Bronchial epithelial cell (primary cell): ENCODE measurements at regions not wholly inside any gene's neighbourhood (a gene's known extent, or its start where the extent isn't known, plus 50 kb on each side); places are given as distances from the start of the nearest gene placed in this dataset.

Experiments
- DNase-seq: peaks from one replicate; pipeline ENCODE4 v3.0.0-alpha.2; 2010; ENCODE audit warnings: low read depth
- FAIRE-seq: peaks from 2 replicates; lab custom pipeline; 2011; peaks lifted over from hg19 to GRCh38; lab: Jason Lieb, UNC
- H3K27me3 ChIP-seq: 2 replicates; pipeline ENCODE4 v1.5.1; 2011; ENCODE audit warnings: low read length; ENCODE audit not compliant: control insufficient read depth, insufficient read depth
- H3K36me3 ChIP-seq: 2 replicates; pipeline ENCODE4 v1.5.1; 2011; ENCODE audit warnings: low read length; ENCODE audit not compliant: control insufficient read depth, insufficient read depth
- H3K4me3 ChIP-seq: 2 replicates; pipeline ENCODE4 v1.5.1; 2011; ENCODE audit warnings: mild to moderate bottlenecking, low read depth, low read length, control low read depth
- CTCF ChIP-seq: IDR thresholded peaks from 2 replicates; pipeline ENCODE4 v1.5.1; 2011; ENCODE audit warnings: mild to moderate bottlenecking, moderate library complexity, low read length, control low read depth, inconsistent platforms; ENCODE audit not compliant: insufficient read depth, severe bottlenecking

- no peak for DNase-seq
- Histone ChIP-seq H3K4me3 (no peak overlapping the region), H3K36me3 (no peaks in the 10 kb centered on the region), H3K27me3 (no peaks in the 10 kb centered on the region)
- FAIRE-seq, result no peak
- TF ChIP-seq CTCF, result no peak
These were observed 396.6 kb upstream of the ZNF608 start for GRCh38 chr5:125143011-125143410.

- FAIRE-seq, result no peak
These were observed 401.6 kb upstream of the ZNF608 start for GRCh38 chr5:125148076-125148475.

GRCh38 chr5:125148706-125149105 is 402.3 kb upstream of the ZNF608 start:
- no peaks in the 10 kb centered on the region for H3K27me3 ChIP-seq
- no peaks in the 10 kb centered on the region for H3K36me3 ChIP-seq
- no peak for TF ChIP-seq CTCF
- FAIRE-seq (no peak), DNase-seq (no peak)
- H3K4me3 ChIP-seq, result no peak overlapping the region

More at GRCh38 chr5:125148076-125148475, 401.6 kb upstream of the ZNF608 start:
- DNase-seq, result no peak
- Histone ChIP-seq H3K4me3 (no peak overlapping the region), H3K27me3 (no peaks in the 10 kb centered on the region), H3K36me3 (no peaks in the 10 kb centered on the region)
- TF ChIP-seq CTCF, result no peak

- no peak for FAIRE-seq
- Histone ChIP-seq H3K27me3 (no peaks in the 10 kb centered on the region), H3K36me3 (no peaks in the 10 kb centered on the region), H3K4me3 (no peak overlapping the region)
- no peak for TF ChIP-seq CTCF
- no peak for DNase-seq
These were observed 402.7 kb upstream of the ZNF608 start for GRCh38 chr5:125149110-125149509.

GRCh38 chr5:125149527-125149926 is 403.1 kb upstream of the ZNF608 start:
- TF ChIP-seq CTCF, result no peak
- no peak for DNase-seq
- no peak overlapping the region for H3K4me3 ChIP-seq
- FAIRE-seq, result no peak
- no peaks in the 10 kb centered on the region for H3K27me3 ChIP-seq
- no peaks in the 10 kb centered on the region for H3K36me3 ChIP-seq

- no peak for TF ChIP-seq CTCF
- H3K36me3 ChIP-seq, result no peaks in the 10 kb centered on the region
These were observed 403.7 kb upstream of the ZNF608 start for GRCh38 chr5:125150041-125150669.

More at GRCh38 chr5:125150041-125150669, 403.7 kb upstream of the ZNF608 start:
- no peak for FAIRE-seq
- Histone ChIP-seq H3K27me3 (no peaks in the 10 kb centered on the region), H3K4me3 (no peak overlapping the region)
- no peak for DNase-seq
